ENCODE measurements at regions not wholly inside any gene's neighbourhood (a gene's known extent, or its start where the extent isn't known, plus 50 kb on each side); places are given as distances from the start of the nearest gene placed in this dataset.

DNA sequence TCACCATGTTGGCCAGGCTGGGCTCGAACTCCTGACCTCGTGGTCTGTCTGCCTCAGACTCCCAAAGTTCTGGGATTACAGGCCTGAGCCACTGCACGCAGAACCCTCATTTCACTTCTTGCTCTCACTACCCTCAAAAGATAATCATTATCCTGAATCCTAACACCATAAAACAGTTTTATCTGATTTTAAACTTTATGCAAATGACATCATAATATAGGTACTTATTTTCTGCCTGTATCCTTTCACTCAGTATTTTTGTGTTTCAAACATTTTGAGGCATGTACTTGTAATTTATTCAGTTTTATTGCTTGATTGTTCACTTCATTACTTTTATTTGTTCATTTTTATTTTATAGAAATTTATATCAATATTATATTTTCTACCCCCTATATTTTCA is 719.2 kb upstream of the ARRDC3 start:
- TF ChIP-seq, protein P1, sequence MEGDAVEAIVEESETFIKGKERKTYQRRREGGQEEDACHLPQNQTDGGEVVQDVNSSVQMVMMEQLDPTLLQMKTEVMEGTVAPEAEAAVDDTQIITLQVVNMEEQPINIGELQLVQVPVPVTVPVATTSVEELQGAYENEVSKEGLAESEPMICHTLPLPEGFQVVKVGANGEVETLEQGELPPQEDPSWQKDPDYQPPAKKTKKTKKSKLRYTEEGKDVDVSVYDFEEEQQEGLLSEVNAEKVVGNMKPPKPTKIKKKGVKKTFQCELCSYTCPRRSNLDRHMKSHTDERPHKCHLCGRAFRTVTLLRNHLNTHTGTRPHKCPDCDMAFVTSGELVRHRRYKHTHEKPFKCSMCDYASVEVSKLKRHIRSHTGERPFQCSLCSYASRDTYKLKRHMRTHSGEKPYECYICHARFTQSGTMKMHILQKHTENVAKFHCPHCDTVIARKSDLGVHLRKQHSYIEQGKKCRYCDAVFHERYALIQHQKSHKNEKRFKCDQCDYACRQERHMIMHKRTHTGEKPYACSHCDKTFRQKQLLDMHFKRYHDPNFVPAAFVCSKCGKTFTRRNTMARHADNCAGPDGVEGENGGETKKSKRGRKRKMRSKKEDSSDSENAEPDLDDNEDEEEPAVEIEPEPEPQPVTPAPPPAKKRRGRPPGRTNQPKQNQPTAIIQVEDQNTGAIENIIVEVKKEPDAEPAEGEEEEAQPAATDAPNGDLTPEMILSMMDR (IDR thresholded peaks at IDR 0.05), result no peak
- H3K27ac ChIP-seq, result no peak overlapping the region
- no peak overlapping the region for H3K4me3 ChIP-seq
- DNase-seq (ENCODE audit: low spot score), result no peak

DNA sequence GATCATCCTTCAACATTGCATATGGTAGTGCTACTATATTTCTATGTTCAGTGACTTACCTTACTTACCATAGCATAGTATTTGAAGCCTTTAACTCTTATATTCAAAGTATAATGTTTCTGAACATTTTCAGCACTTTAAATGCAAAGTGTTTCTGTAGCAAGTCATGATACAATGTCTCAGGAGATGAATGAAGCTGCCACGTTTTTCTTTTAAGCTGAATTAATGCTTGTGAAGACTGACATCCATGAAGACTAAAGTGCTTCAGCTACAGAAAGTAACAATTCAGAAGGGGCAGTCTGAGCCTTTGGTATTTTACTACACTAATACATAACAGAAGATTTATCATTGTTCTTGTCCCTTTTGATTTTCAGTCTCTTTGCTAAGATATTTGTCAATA is 709.1 kb upstream of the ARRDC3 start:
- no peak overlapping the region for H3K4me3 ChIP-seq
- TF ChIP-seq, protein P1 (IDR thresholded peaks at IDR 0.05), result no peak
- no peak overlapping the region for H3K27ac ChIP-seq
- no peak for DNase-seq (ENCODE audit: low spot score)

DNA sequence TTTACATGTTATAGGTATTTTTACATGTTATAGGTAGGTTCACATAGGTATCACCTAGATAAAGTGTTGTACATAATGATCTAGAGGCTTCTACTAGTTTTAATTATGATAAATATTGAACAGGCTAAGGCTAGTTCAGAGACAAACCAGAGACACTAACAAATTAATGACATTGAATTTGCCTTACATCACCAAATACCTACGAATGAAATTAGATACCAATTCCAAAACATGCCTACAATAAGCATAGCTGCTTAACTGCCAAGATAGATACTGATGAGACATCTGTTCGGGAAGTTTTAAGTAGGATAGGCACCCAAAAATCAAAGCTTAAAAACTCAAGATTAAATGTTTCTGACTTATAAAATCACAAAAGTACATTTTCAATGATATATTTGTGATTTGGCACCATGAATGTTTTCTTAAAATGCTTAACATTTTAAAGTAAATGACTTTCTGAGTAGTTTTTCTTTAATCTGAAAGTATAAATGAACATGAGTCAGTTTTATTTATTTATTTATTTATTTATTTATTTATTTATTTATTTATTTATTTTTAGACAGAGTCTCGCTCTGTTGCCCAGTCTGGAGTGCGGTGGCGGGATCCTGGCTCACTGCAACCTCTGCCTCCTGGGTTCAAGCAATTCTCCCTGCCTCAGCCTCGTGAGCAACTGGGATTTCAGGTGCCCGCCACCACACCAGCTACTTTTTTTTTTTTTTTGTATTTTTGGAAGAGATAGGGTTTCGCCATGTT is 703.1 kb upstream of the ARRDC3 start:
- no peak for DNase-seq (ENCODE audit: low spot score)
- Histone ChIP-seq H3K27ac (no peak overlapping the region), H3K4me3 (no peak overlapping the region)
- TF ChIP-seq, protein P1 (IDR thresholded peaks at IDR 0.05), result no peak

DNA sequence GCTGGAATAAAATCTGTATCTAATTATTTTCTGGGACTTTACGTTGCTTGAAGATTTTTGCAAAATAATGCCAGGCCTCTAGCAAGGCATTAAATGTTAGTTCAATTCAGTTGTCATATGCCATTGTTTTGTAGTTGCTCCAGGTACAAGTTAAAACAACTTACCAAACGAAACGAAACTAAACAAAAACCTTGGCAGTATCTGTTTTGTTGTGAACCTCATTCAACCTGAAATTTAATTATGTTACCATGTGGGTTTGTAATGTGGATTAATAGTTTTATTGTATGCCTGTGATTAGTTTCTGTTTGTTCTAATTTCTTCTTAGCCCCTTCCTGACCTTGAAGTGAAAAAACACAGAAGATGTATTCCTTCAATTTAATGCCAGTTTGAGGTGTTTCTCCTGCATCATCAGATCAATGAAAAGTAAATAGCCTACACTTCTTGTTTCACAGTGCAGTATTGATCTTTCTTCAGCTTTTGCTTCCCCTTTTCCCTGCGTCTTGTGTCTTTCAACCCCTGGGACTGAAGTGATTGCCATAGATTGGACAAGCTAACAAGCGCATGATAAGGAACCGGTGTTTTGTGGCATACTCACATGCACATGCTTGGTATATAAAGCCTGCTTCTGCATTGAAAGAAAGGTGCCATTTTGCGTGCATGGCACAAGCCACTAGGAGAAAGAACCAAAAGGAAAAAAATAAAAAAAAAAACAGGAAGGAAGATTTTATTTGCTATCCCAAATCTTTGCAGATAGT is 699.0 kb upstream of the ARRDC3 start:
- no peak for DNase-seq (ENCODE audit: low spot score)
- Histone ChIP-seq H3K4me3 (no peak overlapping the region), H3K27ac (no peak overlapping the region)
- TF ChIP-seq, protein P1 (IDR thresholded peaks at IDR 0.05), result no peak

DNA sequence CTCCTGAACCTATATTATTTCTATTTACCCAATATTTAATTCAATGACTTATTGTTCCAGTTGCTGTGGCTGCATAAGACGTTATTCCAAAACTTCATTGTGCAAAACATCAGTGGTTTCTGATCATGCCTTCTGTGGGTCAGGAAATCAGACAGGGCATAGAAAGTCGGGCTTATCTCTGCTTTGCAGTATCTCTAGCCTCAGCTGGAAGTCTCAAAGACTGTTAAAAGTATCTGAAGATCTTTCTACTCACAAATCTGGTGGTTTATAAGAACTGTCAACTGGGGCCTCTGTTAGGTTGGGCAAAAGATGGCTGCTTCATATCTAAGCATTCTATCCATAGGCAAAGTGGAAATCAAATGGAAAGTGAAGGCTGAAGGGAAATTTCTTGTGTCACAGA is 687.7 kb upstream of the ARRDC3 start:
- TF ChIP-seq, protein P1 (IDR thresholded peaks at IDR 0.05), result no peak

DNA sequence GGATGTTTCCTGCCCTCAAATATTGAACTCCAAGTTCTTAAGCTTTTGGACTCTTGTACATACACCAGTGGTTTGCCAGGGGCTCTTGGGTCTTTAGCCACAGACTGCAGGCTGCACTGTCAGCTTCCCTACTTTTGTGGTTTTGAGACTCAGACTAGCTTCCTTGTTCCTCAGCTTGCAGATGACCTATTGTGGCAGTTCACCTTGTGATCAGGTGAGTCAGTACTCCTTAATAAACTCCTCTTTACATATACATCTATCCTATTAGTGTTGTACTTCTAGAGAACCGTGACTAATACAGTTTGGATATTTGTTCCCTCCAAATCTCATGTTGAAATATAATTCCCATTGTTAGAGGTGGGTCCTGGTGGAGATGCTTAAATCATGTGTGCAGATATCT is 681.9 kb upstream of the ARRDC3 start:
- no peak for DNase-seq (ENCODE audit: low spot score)
- Histone ChIP-seq H3K4me3 (no peak overlapping the region), H3K27ac (no peak overlapping the region)
- TF ChIP-seq, protein P1 (IDR thresholded peaks at IDR 0.05), result no peak

More for the DNA sequence above, 687.7 kb upstream of the ARRDC3 start:
- no peak overlapping the region for H3K4me3 ChIP-seq
- DNase-seq (ENCODE audit: low spot score), result no peak
- H3K27ac ChIP-seq, result no peak overlapping the region

DNA sequence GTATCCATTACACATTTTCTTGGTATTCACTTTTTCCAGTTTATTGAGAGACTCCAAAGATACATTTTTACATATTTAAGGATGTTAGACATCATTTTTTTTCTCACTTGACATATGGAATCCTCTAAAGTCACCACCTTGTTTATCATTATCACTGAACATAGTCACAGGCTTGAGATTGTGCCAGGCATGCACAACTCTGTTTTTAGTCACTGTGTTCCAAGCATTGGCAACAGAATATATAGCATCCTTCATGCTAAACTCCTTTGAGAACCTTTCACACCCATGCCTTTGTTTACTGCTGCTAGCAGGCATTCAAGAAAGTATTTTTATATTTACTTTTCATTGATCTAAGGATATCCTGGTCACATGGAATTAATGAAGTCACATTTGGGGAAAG is 668.6 kb upstream of the ARRDC3 start:
- Histone ChIP-seq H3K27ac (no peak overlapping the region), H3K4me3 (no peak overlapping the region)
- TF ChIP-seq, protein P1 (IDR thresholded peaks at IDR 0.05), result no peak
- DNase-seq (ENCODE audit: low spot score), result no peak
